Loucy (cell line): ENCODE measurements at regions not wholly inside any gene's neighbourhood (a gene's known extent, or its start where the extent isn't known, plus 50 kb on each side); places are given as distances from the start of the nearest gene placed in this dataset.

ENCODE experiments used
- CTCF ChIP-seq: fragments of 200-600 bp; sonication (generic); conservative IDR thresholded peaks from 2 replicates; pipeline ENCODE4 v1.5.1; 2014; ENCODE audit warnings: mild to moderate bottlenecking, antibody characterized with exemption, low read length
- EZH2phosphoT487 ChIP-seq: fragments of 200-600 bp; IDR thresholded peaks from 2 replicates; pipeline ENCODE4 v1.6.1; 2018; ENCODE audit warnings: antibody characterized with exemption, mild to moderate bottlenecking, moderate library complexity, borderline replicate concordance

GRCh38 chr13:73190477-73190876 is 131.7 kb downstream of the KLF5 start:
- TF ChIP-seq CTCF (no peak), EZH2phosphoT487 (no peak)
